ENCODE measurements at regions not wholly inside any gene's neighbourhood (a gene's known extent, or its start where the extent isn't known, plus 50 kb on each side); places are given as distances from the start of the nearest gene placed in this dataset.
"Not testable (repeated sequence)": the region's sequence is repeated elsewhere in the genome, so short reads cannot be mapped to it uniquely, and the experiment has no call there.

- no peak for DNase-seq (ENCODE audit: low read depth in 2 of 2)
Observed at GRCh38 chr9:80491086-80491696, 919.4 kb downstream of the TLE4 start.

GRCh38 chr9:80489329-80489728 lies 917.6 kb downstream of the TLE4 start:
- DNase-seq (ENCODE audit: low read depth in 2 of 2), result no peak

DNA sequence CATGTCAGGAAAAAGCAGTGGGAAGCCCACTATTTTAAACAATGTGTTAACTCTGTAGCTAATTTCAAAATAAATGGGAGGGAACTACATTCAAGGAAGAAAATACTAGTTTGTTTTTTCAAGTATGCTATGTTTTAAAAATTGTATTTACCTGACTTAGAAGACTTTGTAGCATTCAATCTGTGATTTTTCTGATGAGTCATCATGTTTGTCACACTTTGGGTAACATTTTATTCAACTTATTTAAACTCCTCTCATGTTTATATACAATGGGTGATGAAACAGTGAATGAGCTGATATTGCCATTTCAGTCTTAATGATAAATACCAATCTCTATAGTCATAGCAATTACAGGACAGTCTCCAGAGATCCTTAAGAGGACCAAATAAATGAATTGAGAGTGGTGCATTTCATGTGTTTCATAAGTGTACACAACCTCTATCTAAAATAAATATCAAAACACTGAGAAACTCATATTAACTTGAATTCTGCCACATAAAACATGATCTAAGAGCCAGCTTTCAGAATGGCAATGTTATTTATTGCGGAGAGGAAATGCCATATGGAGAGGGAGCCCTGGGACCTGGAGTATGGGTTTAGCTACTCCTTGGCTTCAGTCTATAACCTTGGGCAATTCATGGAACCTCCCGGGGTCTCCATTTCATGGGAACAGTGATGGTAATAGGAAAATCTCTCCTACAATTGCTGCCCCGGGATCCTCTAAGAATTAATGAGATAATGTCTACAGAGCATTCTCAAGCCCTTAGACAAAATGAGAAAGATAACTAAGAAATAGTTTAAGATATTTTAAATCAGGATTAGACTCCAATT lies 913.9 kb downstream of the TLE4 start:
- no peak for DNase-seq (ENCODE audit: low read depth in 2 of 2)

DNA sequence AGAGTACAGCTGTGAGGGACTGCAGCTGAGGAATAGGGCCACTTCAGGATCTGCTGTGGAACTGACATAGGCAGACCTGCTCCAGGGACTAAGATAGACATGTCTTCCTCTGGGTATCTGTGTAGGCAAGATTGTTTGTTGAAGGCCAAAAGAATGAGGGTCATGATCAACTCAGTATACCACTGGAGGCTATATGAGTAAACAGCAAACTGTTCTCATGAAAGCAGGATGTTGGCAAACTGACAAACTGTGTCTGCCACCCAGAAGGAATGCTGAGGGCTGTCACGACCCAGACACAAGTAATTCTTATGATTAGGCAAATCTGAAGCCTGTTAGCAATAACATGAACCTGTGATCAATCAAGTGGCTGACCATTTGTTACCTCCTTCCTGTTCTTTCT lies 910.5 kb downstream of the TLE4 start:
- not testable (repeated sequence) for DNase-seq (ENCODE audit: low read depth in 2 of 2)

- no peak for DNase-seq (ENCODE audit: low read depth in 2 of 2)
Observed at GRCh38 chr9:80467632-80468031, 895.9 kb downstream of the TLE4 start.

GRCh38 chr9:80465556-80465955 lies 893.8 kb downstream of the TLE4 start:
- no peak for DNase-seq (ENCODE audit: low read depth in 2 of 2)

DNA sequence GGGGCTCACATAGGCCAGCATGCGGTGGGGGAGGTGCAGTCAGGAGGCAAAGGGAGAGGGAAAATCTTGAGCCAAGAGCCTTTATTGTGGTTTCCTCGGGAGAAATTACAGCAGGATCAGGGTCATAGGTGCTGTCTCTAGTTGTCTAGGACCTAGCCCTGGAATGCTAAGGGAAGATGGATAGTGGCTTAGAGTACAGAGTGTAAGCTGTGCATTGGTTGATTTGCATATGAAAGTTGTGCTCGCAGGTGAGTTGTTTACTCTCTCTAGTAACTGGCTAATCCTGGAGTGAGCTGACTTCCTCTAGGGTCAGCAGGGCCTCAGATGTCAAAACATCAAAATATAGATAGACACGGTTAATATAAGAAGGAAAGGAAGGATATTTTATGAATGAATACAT lies 877.7 kb downstream of the TLE4 start:
- DNase-seq (ENCODE audit: low read depth in 2 of 2), result no peak

DNA sequence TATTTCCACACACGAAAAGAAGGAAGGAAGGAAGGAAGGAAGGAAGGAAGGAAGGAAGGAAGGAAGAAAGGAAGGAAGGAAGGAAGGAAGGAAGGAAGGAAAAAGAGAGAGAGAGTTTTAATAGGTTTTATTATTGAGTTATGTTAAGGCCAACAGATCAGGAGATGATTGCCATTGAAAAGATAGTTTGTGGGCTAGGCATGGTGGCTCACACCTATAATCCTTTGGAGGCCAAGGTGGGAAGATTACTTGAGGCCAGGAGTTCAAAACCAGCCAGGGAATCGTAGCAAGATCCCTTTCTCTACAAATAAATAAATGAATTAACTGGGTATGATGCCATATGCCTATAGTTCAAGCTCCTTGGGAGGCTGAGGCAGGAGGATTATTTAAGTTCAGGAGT lies 877.2 kb downstream of the TLE4 start:
- DNase-seq (ENCODE audit: low read depth in 2 of 2), result no peak

DNA sequence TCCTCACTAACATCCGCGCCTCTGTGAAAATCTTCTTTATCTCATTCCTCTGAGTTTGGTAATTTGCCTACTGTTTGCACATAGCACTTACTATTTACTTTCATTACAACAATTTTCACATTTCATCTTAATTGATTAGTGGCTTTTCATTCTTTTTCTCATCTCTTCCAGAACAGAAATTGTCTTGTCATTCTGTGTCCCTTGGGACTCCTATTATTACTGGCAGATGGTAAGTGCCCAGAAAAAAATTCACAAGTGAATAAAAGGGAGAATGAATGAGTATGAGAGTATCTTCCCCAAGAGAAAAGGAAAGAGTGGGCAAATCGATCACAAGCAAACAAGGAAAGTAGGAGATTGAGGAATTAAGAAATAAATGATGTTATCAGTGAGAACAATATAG lies 876.1 kb downstream of the TLE4 start:
- DNase-seq (ENCODE audit: low read depth in 2 of 2), result no peak

DNA sequence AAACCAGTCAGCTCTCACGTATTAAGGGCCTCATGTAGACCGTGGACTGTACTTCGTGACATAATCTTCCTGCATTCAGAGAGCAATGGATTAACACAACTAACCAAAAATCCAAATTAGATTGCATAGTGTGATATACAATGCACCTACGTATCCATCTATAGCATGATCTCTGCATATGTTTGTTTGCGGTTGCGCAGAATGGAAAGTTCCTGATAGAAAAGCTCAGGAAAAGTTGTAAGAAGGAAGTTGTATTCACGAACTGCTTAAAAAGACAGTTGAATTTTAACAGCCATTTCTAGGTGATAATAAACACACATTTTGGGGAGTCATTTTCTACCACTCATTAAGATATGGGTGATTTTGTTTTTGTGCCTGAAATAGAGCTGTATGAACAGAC lies 869.0 kb downstream of the TLE4 start:
- DNase-seq (ENCODE audit: low read depth in 2 of 2), result no peak

DNA sequence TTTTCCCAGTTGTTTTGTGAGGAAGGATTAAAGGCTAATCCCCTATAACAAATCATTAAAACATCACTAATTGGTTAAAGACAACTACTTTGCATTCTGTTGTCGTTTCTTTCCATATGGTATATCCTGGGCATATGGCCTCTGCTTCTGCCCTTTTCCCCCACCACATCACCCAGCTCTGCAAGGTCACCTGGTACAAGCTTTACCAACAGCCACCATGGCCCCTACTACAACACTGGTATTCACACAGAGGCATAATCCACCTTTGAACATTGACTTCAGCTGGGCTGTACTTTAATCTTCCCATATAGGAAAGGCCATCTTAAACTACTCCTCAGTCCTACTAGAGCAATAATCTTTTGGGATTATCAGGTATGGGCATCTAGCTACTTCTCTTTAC lies 866.1 kb downstream of the TLE4 start:
- no peak for DNase-seq (ENCODE audit: low read depth in 2 of 2)

- DNase-seq (ENCODE audit: low read depth in 2 of 2), result no peak
Observed at GRCh38 chr9:80437091-80437640, 865.4 kb downstream of the TLE4 start.

- no peak for DNase-seq (ENCODE audit: low read depth in 2 of 2)
Observed at GRCh38 chr9:80435591-80435990, 863.8 kb downstream of the TLE4 start.

DNA sequence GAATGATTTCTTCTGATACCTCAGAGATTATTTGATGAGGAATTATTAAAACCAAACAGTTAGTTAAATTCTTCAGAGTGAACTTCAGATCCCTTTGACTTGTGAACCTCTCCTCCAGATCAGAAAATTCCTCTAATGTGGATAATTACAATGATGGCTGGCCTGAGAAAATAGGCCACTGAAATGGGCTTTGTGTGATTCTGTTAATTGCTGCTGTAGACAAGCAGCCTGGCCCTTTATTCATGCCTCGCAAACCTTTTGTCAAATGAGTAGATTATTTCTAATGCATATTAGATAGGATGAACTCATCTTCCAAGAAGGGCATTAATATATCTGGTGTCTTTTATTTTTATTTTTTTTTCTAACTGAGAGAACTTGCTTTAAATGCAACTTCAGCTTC lies 855.2 kb downstream of the TLE4 start:
- DNase-seq (ENCODE audit: low read depth in 2 of 2), result no peak

GRCh38 chr9:80417211-80417773 lies 845.5 kb downstream of the TLE4 start:
- no peak for DNase-seq (ENCODE audit: low read depth in 2 of 2)

DNA sequence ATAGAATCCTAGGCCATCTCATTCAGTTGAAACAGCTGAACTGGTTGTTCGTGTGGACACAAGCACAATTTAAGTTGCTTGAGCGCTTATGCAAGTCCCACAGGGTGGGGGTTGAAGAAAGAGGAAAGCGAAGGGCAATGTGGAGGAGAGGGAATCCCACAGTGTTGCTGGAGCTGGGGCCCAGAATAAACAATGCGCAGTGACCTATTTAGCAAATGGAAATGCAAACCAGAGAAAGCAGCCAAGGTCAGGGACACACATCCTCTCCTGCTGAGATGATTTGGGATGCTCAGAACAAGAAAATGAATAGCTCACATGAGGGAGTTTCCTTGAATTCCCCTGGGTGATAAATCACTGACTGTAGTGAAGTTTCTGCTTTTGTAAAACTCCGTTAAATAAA lies 838.3 kb downstream of the TLE4 start:
- no peak for DNase-seq (ENCODE audit: low read depth in 2 of 2)

DNA sequence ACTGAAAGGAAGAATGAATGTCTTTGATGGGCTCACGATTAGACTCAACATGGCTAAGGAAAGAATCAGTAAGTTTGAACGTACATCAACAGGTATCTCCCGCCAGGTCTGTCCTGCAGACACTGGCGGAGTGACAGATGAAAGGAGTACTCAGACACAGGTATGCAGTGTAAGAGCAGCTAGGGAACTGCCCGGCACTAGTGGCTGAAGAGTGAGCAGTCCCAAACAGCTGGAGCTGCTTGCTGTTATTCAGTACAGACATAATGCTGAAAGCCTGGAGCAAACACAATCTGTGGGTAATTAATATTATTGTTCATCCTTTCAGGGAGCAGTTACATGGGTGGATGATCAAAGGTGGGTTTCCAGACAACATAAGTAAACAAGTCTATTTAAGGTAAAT lies 835.5 kb downstream of the TLE4 start:
- DNase-seq (ENCODE audit: low read depth in 2 of 2), result no peak

GRCh38 chr9:80401243-80401642 lies 829.5 kb downstream of the TLE4 start:
- DNase-seq (ENCODE audit: low read depth in 2 of 2), result no peak

DNA sequence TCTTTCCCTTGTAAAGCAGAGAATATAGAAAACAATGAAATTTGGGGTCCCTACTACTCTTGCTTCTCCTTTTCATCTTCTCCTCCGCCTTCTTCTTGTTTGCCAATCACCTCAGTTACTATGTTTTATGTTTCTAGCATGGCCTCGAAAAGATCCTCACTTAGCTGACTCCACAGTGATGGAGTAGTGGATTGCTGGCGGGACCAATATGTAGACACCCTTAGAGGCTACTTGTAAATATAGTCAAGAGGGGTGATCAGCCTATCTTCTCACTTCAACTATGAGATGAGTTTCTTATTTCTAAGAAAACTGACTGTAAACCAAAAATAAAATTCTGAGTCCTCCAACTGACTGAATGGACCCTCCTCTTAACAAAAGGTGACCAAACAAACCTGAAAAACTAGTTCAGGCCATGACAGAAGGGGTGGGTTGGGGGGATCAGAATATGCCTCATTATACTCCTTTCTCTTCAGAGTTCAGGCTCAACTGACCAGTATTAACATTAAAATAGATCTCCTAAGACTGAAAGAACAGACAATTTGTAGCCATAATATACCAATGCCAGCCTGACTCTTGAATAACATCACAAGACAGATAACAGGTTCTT lies 829.0 kb downstream of the TLE4 start:
- no peak for DNase-seq (ENCODE audit: low read depth in 2 of 2)

DNA sequence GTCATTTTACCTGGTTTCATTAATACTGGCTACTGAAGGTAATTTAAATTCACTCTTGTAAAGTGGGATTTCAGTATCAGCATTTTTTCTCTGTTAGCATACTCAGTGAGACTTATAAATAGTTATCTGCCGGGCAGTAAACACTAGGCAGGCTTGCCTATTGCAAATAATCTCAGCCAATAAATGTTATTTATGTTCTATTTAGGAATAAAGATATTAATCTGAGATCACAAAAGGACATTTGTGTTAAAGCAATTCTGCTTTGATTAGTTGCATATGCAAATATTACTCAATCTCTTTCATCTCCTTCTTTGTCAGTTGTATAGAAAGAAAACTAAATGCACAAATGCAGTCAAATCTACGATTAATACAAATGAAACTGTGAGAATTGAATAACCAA lies 827.8 kb downstream of the TLE4 start:
- no peak for DNase-seq (ENCODE audit: low read depth in 2 of 2)

DNA sequence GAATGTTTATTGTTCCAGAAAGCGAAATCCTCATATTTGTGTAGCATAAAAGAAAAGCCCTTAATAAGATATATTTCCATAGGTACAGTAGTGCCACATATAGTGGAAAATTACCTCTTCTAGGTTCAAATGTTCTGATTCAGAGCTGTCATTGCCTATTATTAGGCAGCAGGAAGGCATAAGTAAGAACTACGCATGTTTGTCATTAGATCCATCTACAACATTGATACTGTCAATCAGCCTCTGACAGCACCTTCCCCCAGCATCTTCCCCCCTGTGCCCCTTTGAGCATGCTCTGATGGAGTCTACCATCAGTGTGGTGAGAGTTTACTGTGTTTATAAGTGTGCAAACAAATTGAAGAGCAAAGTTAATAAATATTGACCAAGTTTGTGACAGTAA lies 816.1 kb downstream of the TLE4 start:
- DNase-seq (ENCODE audit: low read depth in 2 of 2), result no peak

- no peak for DNase-seq (ENCODE audit: low read depth in 2 of 2)
Observed at GRCh38 chr9:80385246-80385645, 813.5 kb downstream of the TLE4 start.

DNA sequence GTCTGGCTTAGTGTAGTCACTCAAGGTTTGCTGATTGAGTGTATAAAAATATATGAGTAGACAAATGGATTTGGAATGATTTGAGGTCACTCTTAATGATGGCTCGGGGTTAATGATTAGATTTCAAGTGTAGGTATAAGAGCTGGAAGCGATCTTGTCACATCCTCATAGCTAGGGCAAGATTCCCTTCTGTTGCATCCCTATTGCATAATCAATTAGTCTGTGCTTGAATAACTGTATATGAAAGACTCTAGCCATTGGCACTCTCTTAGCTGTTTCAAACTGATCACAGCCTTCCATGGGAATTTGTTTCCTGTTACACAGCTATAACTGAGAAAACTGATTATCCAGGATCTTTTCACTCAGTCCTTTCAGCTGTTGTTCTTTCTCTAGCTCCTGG lies 811.6 kb downstream of the TLE4 start:
- no peak for DNase-seq (ENCODE audit: low read depth in 2 of 2)
